Parathyroid adenoma (tissue), 2 donors: ENCODE measurements at regions not wholly inside any gene's neighbourhood (a gene's known extent, or its start where the extent isn't known, plus 50 kb on each side); places are given as distances from the start of the nearest gene placed in this dataset.

ENCODE experiments used
- H2AFZ ChIP-seq: fragments of 300-600 bp; sonication (generic); one replicate; pipeline ENCODE4 v1.7.0; 2017; ENCODE audit warnings: antibody characterized with exemption, mild to moderate bottlenecking
- H3K27ac ChIP-seq: fragments of 300-600 bp; sonication (generic); one replicate; pipeline ENCODE4 v1.7.0; 2017
- H3K27me3 ChIP-seq: fragments of 300-600 bp; sonication (generic); one replicate; pipeline ENCODE4 v1.7.0; 2017; ENCODE audit warnings: low read length; ENCODE audit not compliant: control insufficient read depth, insufficient read depth
- H3K36me3 ChIP-seq: fragments of 300-600 bp; sonication (generic); one replicate; pipeline ENCODE4 v1.7.0; 2017; ENCODE audit warnings: low read length; ENCODE audit not compliant: control insufficient read depth, insufficient read depth
- H3K4me1 ChIP-seq: fragments of 300-600 bp; sonication (generic); one replicate; pipeline ENCODE4 v1.7.0; 2017; ENCODE audit warnings: control low read depth
- H3K4me2 ChIP-seq: fragments of 300-600 bp; sonication (generic); one replicate; pipeline ENCODE4 v1.7.0; 2017; ENCODE audit warnings: low read length
- H3K4me3 ChIP-seq: fragments of 300-600 bp; sonication (generic); one replicate; pipeline ENCODE4 v1.7.0; 2017; ENCODE audit warnings: low read depth, low read length
- H3K79me2 ChIP-seq: fragments of 300-600 bp; sonication (generic); one replicate; pipeline ENCODE4 v1.7.0; 2017; ENCODE audit warnings: control low read depth
- H3K9ac ChIP-seq: fragments of 300-600 bp; sonication (generic); one replicate; pipeline ENCODE4 v1.7.0; 2017; ENCODE audit warnings: mild to moderate bottlenecking
- H3K9me3 ChIP-seq: fragments of 300-600 bp; sonication (generic); one replicate; pipeline ENCODE4 v1.7.0; 2017; ENCODE audit warnings: low read length; ENCODE audit not compliant: control insufficient read depth
- CTCF ChIP-seq: fragments of 300-600 bp; sonication (generic); IDR thresholded peaks from one replicate; pipeline ENCODE4 v1.7.0; 2017; ENCODE audit warnings: antibody characterized with exemption, mild to moderate bottlenecking
- donor health status: primary hyperparathyroidism.

- H2AFZ ChIP-seq = no peak overlapping the region
- H3K9me3 ChIP-seq = no peaks in the 10 kb centered on the region
- H3K36me3 ChIP-seq = no peaks in the 10 kb centered on the region
- H3K9ac ChIP-seq = no peak overlapping the region
- no peak overlapping the region for H3K4me2 ChIP-seq
- no peaks in the 10 kb centered on the region for H3K4me1 ChIP-seq
- H3K27ac ChIP-seq = no peak overlapping the region
- no peaks in the 10 kb centered on the region for H3K27me3 ChIP-seq
- H3K79me2 ChIP-seq = no peaks in the 10 kb centered on the region
- no peak for TF ChIP-seq CTCF
- no peak overlapping the region for H3K4me3 ChIP-seq
These were observed 670.0 kb upstream of the PKDCC start for GRCh38 chr2:41377837-41378236.

GRCh38 chr2:41378420-41378819, 669.4 kb upstream of the PKDCC start:
- Histone ChIP-seq H3K4me3 (no peak overlapping the region), H3K9me3 (no peaks in the 10 kb centered on the region), H3K79me2 (no peaks in the 10 kb centered on the region), H2AFZ (no peak overlapping the region), H3K27ac (no peak overlapping the region), H3K9ac (no peak overlapping the region), H3K27me3 (no peaks in the 10 kb centered on the region), H3K4me2 (no peak overlapping the region), H3K4me1 (no peaks in the 10 kb centered on the region), H3K36me3 (no peaks in the 10 kb centered on the region)
- no peak for TF ChIP-seq CTCF

- Histone ChIP-seq H2AFZ (no peak overlapping the region), H3K4me2 (no peak overlapping the region), H3K4me1 (no peaks in the 10 kb centered on the region), H3K79me2 (no peaks in the 10 kb centered on the region), H3K27ac (no peak overlapping the region), H3K9me3 (no peaks in the 10 kb centered on the region), H3K9ac (no peak overlapping the region), H3K36me3 (no peaks in the 10 kb centered on the region), H3K4me3 (no peak overlapping the region), H3K27me3 (no peaks in the 10 kb centered on the region)
- TF ChIP-seq CTCF = no peak
These were observed 668.2 kb upstream of the PKDCC start for GRCh38 chr2:41379496-41380221.

GRCh38 chr2:41381701-41382100, 666.1 kb upstream of the PKDCC start:
- H2AFZ ChIP-seq = no peak overlapping the region
- no peaks in the 10 kb centered on the region for H3K4me1 ChIP-seq
- H3K27me3 ChIP-seq = no peaks in the 10 kb centered on the region
- H3K79me2 ChIP-seq = no peaks in the 10 kb centered on the region
- no peak overlapping the region for H3K9ac ChIP-seq
- no peaks in the 10 kb centered on the region for H3K9me3 ChIP-seq
- TF ChIP-seq CTCF = no peak
- no peak overlapping the region for H3K27ac ChIP-seq
- no peak overlapping the region for H3K4me2 ChIP-seq
- H3K4me3 ChIP-seq = no peak overlapping the region
- no peaks in the 10 kb centered on the region for H3K36me3 ChIP-seq

GRCh38 chr2:41387519-41387918, 660.3 kb upstream of the PKDCC start:
- Histone ChIP-seq H3K9ac (no peak overlapping the region), H3K4me3 (no peak overlapping the region), H3K9me3 (peaks cover under 1% of the 10 kb centered on the region), H3K27me3 (no peaks in the 10 kb centered on the region), H3K27ac (no peak overlapping the region), H3K36me3 (no peaks in the 10 kb centered on the region), H3K4me2 (no peak overlapping the region), H3K4me1 (no peaks in the 10 kb centered on the region), H2AFZ (no peak overlapping the region), H3K79me2 (no peaks in the 10 kb centered on the region)
- TF ChIP-seq CTCF = no peak
